SKM-1 treated with dmso at 0.1 percent for 144 hours (cell line): ENCODE measurements at regions not wholly inside any gene's neighbourhood (a gene's known extent, or its start where the extent isn't known, plus 50 kb on each side); places are given as distances from the start of the nearest gene placed in this dataset.

ENCODE experiments used
- DNase-seq: peaks from one replicate; lab custom pipeline; 2025; ENCODE audit not compliant: unreplicated experiment; lab: John Stamatoyannopoulos, UW

GRCh38 chr11:128231845-128232410 lies 355.4 kb downstream of the ETS1 start:
- DNase-seq: no peak

GRCh38 chr11:128227466-128227865 lies 359.9 kb downstream of the ETS1 start:
- DNase-seq: no peak

GRCh38 chr11:128226106-128226716 lies 361.1 kb downstream of the ETS1 start:
- no peak for DNase-seq

GRCh38 chr11:128222245-128222884 lies 365.0 kb downstream of the ETS1 start:
- DNase-seq: no peak

- no peak for DNase-seq
These were observed 367.6 kb downstream of the ETS1 start for GRCh38 chr11:128219731-128220120.

GRCh38 chr11:128216198-128216597 lies 371.2 kb downstream of the ETS1 start:
- DNase-seq: no peak

GRCh38 chr11:128215238-128215882 lies 372.0 kb downstream of the ETS1 start:
- DNase-seq: no peak

GRCh38 chr11:128214263-128214662 lies 373.1 kb downstream of the ETS1 start:
- no peak for DNase-seq

GRCh38 chr11:128213461-128213860 lies 373.9 kb downstream of the ETS1 start:
- DNase-seq: no peak

- DNase-seq: no peak
These were observed 375.0 kb downstream of the ETS1 start for GRCh38 chr11:128212324-128212723.

GRCh38 chr11:128210148-128210940 lies 377.0 kb downstream of the ETS1 start:
- no peak for DNase-seq

GRCh38 chr11:128209138-128209435 lies 378.3 kb downstream of the ETS1 start:
- DNase-seq: no peak

- no peak for DNase-seq
These were observed 378.8 kb downstream of the ETS1 start for GRCh38 chr11:128208329-128209137.

- DNase-seq: no peak
These were observed 379.5 kb downstream of the ETS1 start for GRCh38 chr11:128207861-128208321.

- DNase-seq: no peak
These were observed 380.9 kb downstream of the ETS1 start for GRCh38 chr11:128206461-128206860.

GRCh38 chr11:128205796-128206195 lies 381.6 kb downstream of the ETS1 start:
- DNase-seq: no peak

GRCh38 chr11:128204898-128205297 lies 382.5 kb downstream of the ETS1 start:
- no peak for DNase-seq

- no peak for DNase-seq
These were observed 385.6 kb downstream of the ETS1 start for GRCh38 chr11:128201801-128202200.

GRCh38 chr11:128201009-128201408 lies 386.3 kb downstream of the ETS1 start:
- DNase-seq: no peak

GRCh38 chr11:128200467-128200866 lies 386.9 kb downstream of the ETS1 start:
- DNase-seq: no peak
